Left ventricle myocardium superior (tissue), 1 donor: ENCODE measurements at regions not wholly inside any gene's neighbourhood (a gene's known extent, or its start where the extent isn't known, plus 50 kb on each side); places are given as distances from the start of the nearest gene placed in this dataset.

Experiments used
- ATAC-seq: fragments of 200-7000 bp; cut with Tn5 transposase; one replicate; pipeline ENCODE4 v1.9.1; 2020; ENCODE audit warnings: mild to moderate bottlenecking, moderate library complexity
- DNase-seq: peaks from one replicate; pipeline ENCODE4 v3.0.0-alpha.2; 2020
- intact Hi-C: fragments of 100-400 bp; cut with micrococcal nuclease; formaldehyde crosslinking; loops from one replicate; pipeline ENCODE4 v1.11.0; 2022
- donor health status: DM: no; HTN: yes; CAD: no; lungs with severe emphysema.

GRCh38 chr6:113351173-113351834 lies 505.8 kb upstream of the MARCKS start:
- intact Hi-C loops = no loop called here
- no peak for DNase-seq
- peak; percentile 61 for ATAC-seq

- ATAC-seq = peak; percentile 19
- intact Hi-C loops = no loop called here
- DNase-seq = no peak
These were observed 504.9 kb upstream of the MARCKS start for GRCh38 chr6:113352029-113352801.

DNA sequence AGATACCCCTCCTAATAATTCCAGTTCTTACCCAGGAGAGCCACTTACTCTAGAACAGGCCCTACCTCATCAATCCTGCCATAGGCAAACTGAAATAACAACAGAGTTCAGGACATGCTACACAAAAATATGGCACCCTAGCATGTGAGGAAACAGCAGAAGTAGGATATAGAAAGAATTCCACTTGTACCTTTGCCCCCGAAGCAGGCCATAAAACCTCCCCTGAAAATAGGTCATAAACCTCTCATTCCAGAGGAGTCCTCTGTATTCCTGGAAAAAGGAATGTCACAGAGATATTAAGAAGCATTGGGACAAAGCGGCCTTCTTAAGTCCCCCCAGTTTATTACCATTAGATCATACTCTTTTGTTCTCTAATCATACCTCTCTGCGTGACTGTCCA lies 504.3 kb upstream of the MARCKS start:
- DNase-seq = no peak
- intact Hi-C loops = no loop called here
- no peak for ATAC-seq

- intact Hi-C loops = no loop called here
- DNase-seq (no peak), ATAC-seq (no peak)
These were observed 503.8 kb upstream of the MARCKS start for GRCh38 chr6:113353392-113353791.

DNA sequence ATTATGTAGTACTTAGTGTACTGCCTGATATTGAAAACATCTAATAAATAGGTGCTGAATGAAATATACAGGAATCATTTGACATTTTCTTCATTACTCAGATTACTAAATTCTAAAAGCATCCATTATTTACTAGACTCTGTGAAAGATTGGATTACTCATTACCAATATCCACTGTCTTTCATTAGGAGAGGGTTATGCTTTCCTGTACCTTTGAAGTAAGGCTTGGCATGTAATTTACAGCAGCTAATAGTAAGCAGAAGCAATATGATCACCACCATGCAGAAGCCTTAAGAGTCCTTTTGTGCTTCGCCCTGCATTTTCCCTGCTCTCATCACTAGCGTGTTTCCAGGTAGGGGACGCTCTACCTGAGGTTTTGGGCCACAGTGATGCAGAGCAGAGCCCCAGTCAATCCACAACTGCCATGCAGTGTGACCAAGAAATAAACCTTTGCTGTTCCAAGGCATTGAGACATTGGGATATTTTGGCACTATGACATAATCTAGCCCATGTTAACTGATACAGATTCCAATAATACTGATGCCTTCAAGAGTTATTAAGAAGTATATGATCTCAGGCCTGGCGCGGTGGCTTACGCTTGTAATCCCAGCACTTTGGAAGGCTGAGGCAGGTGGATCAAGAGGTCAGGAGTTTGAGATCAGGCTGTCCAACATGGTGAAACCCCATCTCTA lies 502.8 kb upstream of the MARCKS start:
- no peak for ATAC-seq
- intact Hi-C loops = no loop called here
- DNase-seq = no peak

- no peak for DNase-seq
- no peak for ATAC-seq
- intact Hi-C loops = no loop called here
These were observed 501.0 kb upstream of the MARCKS start for GRCh38 chr6:113356139-113356538.

DNA sequence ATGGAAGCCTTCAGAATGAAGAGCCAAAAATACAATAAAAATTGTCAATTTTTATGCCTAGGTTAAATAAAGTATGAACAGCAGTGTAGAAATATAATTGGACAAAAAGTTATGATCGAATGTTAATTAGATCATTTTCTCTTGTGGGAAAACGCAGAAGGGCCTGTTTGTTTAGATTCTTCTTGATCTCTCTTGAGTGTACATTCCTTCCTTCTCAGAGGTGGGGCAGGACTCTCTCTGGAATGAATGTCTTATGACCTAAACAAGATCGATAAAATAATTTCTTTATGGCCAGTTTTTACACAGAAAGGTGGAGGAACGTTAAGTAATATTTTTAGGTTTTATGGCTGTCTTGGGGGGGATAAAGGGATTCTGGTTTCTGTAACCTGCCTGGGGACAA lies 500.1 kb upstream of the MARCKS start:
- ATAC-seq (no peak), DNase-seq (no peak)
- intact Hi-C loops = no loop called here

DNA sequence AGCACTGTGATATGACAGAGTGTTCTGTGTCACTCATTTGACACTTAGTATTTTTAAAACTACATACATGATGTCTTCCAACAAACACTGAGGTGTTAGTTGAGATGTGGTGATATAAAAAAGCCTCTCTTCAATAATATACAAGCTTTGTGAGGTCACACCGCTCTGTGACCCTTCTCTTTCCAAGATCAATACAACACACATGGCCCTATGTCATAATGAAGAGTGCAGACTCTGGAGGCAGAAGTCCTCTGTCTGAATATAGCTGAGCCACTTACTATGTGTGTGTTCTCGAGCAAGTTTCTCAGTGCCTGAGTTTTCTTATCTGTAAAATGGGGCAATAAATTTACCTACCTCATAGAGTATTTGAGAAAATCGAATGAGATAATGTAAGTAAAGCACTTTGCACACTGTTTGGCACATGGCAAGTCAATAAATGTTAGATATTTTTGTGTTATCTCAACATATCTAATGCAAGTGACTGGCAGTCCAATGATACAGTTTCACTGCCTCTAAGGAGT lies 499.0 kb upstream of the MARCKS start:
- DNase-seq (no peak), ATAC-seq (no peak)
- intact Hi-C loops = no loop called here

DNA sequence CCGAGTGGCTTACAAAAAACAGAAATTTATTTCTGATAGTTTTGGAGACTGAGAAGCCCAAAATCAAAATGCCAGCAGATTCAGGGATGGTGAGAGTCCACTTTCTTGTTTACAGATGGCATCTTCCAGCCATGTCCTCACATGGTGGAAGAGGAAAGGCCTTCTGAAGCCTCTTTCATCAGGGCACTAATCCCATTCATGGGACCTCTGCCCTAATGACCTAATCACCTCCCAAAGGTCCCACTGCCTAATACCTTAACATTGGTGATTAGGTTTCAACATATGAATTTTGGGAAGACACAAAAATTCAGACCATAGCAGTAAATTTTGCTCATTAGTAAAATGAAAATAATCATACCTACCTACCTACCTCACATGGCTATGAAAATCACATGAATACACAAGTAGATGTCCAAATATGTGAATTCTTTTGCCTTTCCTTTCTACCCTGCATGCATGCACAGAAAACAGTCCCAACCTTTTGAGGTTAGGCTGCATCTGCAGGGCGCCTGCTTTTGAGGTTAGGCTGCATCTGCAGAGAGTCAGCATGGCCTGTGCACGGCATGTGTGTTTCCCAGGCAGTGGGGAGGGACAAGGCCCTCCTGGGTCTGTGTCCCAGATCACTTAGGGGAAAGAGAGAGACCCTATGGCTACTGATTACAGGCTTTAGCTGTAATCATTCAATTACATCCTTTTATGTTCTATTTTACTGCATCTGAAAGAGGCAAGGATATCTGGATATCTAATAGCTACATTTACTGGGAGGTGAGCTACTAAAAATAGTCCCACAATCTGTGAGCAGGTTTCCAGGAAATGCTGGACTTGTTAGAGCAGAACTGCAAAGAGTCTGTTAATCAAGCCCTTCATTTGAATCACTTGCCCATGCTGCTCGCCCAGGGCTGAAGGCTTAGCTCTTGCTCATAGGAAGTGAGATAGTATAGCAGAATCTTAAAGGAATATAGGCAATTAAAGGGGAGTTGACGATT lies 497.7 kb upstream of the MARCKS start:
- no peak for DNase-seq
- intact Hi-C loops = no loop called here
- ATAC-seq = peak; percentile 44

GRCh38 chr6:113361014-113361645 lies 496.0 kb upstream of the MARCKS start:
- intact Hi-C loops = no loop called here
- ATAC-seq = no peak
- DNase-seq = no peak

GRCh38 chr6:113362301-113363047 lies 494.7 kb upstream of the MARCKS start:
- intact Hi-C loops = no loop called here
- no peak for DNase-seq

GRCh38 chr6:113363048-113363798 lies 493.9 kb upstream of the MARCKS start:
- no peak for DNase-seq
- intact Hi-C loops = no loop called here
- ATAC-seq = no peak

More at GRCh38 chr6:113362301-113363047, 494.7 kb upstream of the MARCKS start:
- ATAC-seq = no peak

DNA sequence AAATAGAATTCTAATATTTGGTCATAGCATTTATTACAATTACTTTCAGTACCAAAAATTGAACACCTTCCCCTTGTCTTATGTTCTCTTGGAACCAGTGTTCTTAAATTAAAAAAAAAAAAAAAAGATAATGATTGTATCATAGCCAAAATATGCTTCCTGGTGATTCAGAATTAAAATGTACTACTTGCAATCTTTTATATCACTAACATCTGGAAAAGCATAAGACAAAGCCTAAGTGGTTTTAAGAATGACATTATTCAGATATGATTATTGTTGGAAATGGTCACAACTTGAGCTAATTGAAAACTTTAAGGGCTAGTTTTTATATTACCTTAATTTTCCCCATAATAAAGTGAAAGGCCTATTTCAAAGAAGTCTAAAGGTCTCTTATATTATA lies 493.3 kb upstream of the MARCKS start:
- ATAC-seq (no peak), DNase-seq (no peak)
- intact Hi-C loops = no loop called here

GRCh38 chr6:113364766-113365165 lies 492.4 kb upstream of the MARCKS start:
- ATAC-seq (no peak), DNase-seq (no peak)
- intact Hi-C loops = no loop called here

DNA sequence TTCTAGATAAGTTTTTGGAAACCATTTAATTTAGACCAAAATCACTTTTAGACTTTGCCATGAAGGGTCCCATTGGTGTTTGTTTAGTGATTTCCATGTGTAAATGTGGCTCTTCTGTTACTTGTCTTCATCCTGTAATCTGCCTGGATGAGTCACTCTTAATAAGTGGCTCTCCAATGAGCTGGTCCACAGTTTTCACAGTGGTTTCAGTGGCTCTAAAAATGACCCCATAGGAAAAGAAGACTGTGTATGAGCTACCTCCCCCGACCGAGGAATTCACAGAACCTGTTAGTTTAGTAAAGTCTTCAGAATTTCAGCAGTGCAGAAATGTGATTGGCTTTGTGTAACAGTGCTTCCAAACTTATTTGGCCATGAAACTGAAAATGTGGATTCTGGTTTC lies 492.0 kb upstream of the MARCKS start:
- DNase-seq (no peak), ATAC-seq (no peak)
- intact Hi-C loops = no loop called here

- no peak for ATAC-seq
- no peak for DNase-seq
- intact Hi-C loops = no loop called here
These were observed 490.6 kb upstream of the MARCKS start for GRCh38 chr6:113366505-113366904.
